Peyer's patch (tissue), 4 donors: ENCODE measurements at regions not wholly inside any gene's neighbourhood (a gene's known extent, or its start where the extent isn't known, plus 50 kb on each side); places are given as distances from the start of the nearest gene placed in this dataset.

Experiments used
- DNase-seq, 3 donors: peaks; one replicate each; pipeline ENCODE4 v3.0.0-alpha.2; 2017 to 2019
- H3K27ac ChIP-seq, 4 donors: fragments of 200-600 bp; sonication (generic); one replicate each; pipeline ENCODE4 v1.5.1; 2016 to 2019
- H3K27me3 ChIP-seq, 2 donors: fragments of 200-600 bp; sonication (generic); one replicate each; pipeline ENCODE4 v1.5.1; 2019
- H3K36me3 ChIP-seq, 3 donors: fragments of 200-600 bp; sonication (generic); one replicate each; pipeline ENCODE4 v1.5.1; 2016 to 2019
- H3K4me1 ChIP-seq, 4 donors: fragments of 200-600 bp; sonication (generic); one replicate each; pipeline ENCODE4 v1.5.1; 2016 to 2019
- H3K4me3 ChIP-seq, 4 donors: fragments of 200-600 bp; sonication (generic); 1 replicate in 3 of 4; 2 replicates in 1 of 4; pipeline ENCODE4 v1.5.1; 2016 to 2019; ENCODE audit warnings: mild to moderate bottlenecking in 1 of 4
- H3K9me3 ChIP-seq, 4 donors: fragments of 200-600 bp; sonication (generic); one replicate each; pipeline ENCODE4 v1.5.1; 2016 to 2019; ENCODE audit warnings: mild to moderate bottlenecking in 1 of 4
- POLR2A ChIP-seq, 2 donors: fragments of 450-650 bp; IDR thresholded peaks; one replicate each; pipeline ENCODE4 v1.5.1; 2017; ENCODE audit warnings: antibody characterized with exemption in 2 of 2, mild to moderate bottlenecking in 2 of 2, moderate library complexity in 2 of 2
- TF ChIP-seq, protein P1 (sequence below), 6 experiments: fragments of 450-650 bp in 4 of 6; fragments of 200-600 bp in 2 of 6; sonication (generic) in 1 of 6; IDR thresholded peaks; one replicate each; pipeline ENCODE4 v1.5.1; 2017 to 2019; ENCODE audit warnings: antibody characterized with exemption in 6 of 6, mild to moderate bottlenecking in 3 of 6, moderate library complexity in 1 of 6

DNA sequence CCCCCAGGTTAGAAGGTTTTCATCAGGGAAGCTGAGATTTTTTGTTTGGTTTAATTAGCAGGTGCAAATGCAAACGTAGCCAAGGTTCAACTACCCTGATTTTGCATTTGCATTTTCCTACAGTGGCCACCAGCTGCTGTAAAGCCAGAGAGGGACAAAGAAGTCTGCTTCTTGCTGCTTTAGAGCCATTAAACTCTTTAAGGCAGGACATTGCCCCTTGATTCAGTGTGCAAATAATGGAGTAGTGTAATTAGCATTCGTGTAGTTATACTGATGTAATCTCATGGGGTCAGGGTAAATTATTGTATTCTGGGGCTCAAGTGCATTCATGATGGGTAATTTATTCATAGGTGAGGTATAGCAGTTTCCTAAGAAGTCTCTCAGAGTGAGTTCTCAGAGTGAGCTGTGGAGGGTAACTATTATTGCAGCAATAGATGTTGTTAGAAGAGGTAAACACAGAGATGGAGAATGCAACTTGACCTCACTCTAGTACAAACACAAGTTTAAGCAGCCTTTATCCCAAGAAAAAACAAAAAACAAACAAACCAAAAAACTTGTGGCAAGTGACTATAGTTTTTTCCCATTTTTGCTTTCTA lies 526.5 kb downstream of the KIF4B start:
- no peaks in the 10 kb centered on the region for H3K27me3 ChIP-seq
- H3K9me3 ChIP-seq: no peaks in the 10 kb centered on the region
- H3K27ac ChIP-seq: no peak overlapping the region
- H3K36me3 ChIP-seq: no peaks in the 10 kb centered on the region
- no peak overlapping the region for H3K4me3 ChIP-seq
- H3K4me1 ChIP-seq: no peaks in the 10 kb centered on the region
- TF ChIP-seq, protein P1, sequence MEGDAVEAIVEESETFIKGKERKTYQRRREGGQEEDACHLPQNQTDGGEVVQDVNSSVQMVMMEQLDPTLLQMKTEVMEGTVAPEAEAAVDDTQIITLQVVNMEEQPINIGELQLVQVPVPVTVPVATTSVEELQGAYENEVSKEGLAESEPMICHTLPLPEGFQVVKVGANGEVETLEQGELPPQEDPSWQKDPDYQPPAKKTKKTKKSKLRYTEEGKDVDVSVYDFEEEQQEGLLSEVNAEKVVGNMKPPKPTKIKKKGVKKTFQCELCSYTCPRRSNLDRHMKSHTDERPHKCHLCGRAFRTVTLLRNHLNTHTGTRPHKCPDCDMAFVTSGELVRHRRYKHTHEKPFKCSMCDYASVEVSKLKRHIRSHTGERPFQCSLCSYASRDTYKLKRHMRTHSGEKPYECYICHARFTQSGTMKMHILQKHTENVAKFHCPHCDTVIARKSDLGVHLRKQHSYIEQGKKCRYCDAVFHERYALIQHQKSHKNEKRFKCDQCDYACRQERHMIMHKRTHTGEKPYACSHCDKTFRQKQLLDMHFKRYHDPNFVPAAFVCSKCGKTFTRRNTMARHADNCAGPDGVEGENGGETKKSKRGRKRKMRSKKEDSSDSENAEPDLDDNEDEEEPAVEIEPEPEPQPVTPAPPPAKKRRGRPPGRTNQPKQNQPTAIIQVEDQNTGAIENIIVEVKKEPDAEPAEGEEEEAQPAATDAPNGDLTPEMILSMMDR (IDR thresholded peaks at IDR 0.05): no peak
- no peak for TF ChIP-seq POLR2A (IDR thresholded peaks at IDR 0.05)
- DNase-seq: no peak

DNA sequence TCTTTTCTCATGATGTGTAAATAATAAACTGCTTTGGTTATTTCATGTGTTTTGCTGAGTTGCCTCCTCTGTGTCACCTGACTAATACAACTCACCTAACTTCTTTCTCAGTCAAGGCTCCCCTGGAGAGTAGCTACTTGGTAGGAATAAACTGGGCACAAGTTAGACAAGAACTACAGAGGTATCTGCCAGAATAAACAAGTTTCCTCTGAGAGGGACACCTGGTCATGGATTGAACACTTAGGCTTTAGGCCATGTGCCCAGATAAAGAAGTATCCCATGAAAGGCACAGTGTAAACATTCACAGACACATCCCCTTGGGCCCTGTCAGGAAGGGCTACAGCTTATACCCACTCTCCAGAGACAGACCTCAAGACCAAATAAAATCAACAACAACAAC lies 532.5 kb downstream of the KIF4B start:
- H3K4me1 ChIP-seq: no peaks in the 10 kb centered on the region
- TF ChIP-seq, protein P1 (IDR thresholded peaks at IDR 0.05): no peak
- no peak for TF ChIP-seq POLR2A (IDR thresholded peaks at IDR 0.05)
- H3K27ac ChIP-seq: no peak overlapping the region
- H3K9me3 ChIP-seq: no peaks in the 10 kb centered on the region
- H3K27me3 ChIP-seq: no peaks in the 10 kb centered on the region
- H3K36me3 ChIP-seq: no peaks in the 10 kb centered on the region
- DNase-seq: no peak
- no peak overlapping the region for H3K4me3 ChIP-seq

DNA sequence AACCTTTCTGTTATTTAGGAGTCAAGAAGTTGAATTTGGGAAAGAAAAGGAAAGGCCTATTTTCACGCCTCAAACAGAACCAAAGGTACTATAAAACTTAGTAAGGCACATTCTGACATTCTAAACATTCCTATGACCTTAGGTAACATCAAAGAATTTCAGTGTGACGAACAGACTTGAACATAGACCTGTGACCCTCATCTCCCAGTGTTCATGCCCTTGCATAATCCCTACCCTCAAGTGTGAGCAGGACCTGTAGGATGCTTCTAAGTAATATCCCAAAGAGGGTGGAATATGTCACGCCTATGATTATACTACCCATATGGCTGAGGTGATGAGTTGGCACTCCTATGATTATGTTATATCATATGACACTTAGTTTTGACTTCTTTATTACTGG lies 540.9 kb downstream of the KIF4B start:
- no peak overlapping the region for H3K4me3 ChIP-seq
- no peaks in the 10 kb centered on the region for H3K9me3 ChIP-seq
- no peak for TF ChIP-seq POLR2A (IDR thresholded peaks at IDR 0.05)
- TF ChIP-seq, protein P1 (IDR thresholded peaks at IDR 0.05): no peak
- no peak overlapping the region for H3K27ac ChIP-seq
- no peaks in the 10 kb centered on the region for H3K27me3 ChIP-seq
- no peaks in the 10 kb centered on the region for H3K4me1 ChIP-seq
- DNase-seq: no peak
- no peaks in the 10 kb centered on the region for H3K36me3 ChIP-seq

DNA sequence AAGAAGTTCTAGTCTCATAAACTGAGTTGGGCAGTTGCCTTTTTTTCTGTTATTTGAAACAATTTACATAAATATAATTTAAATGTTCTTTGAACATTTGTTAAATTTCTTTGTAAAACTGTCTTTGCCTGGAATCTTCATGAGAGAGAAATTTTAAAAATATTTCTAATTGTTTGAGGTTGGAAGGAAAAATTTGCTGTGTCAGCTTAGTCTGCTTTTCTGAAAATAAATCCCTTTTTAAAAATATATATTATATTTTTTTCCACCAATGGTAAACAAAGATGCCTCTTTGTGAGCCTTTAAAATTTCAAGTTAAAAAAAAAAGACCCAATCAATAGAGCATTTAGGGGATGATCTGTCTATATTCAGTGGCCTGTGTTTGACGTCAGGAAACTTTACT lies 542.7 kb downstream of the KIF4B start:
- Histone ChIP-seq H3K4me1 (no peaks in the 10 kb centered on the region), H3K36me3 (no peaks in the 10 kb centered on the region), H3K27ac (no peak overlapping the region), H3K4me3 (no peak overlapping the region), H3K9me3 (no peaks in the 10 kb centered on the region), H3K27me3 (no peaks in the 10 kb centered on the region)
- TF ChIP-seq POLR2A (IDR thresholded peaks at IDR 0.05): no peak
- TF ChIP-seq, protein P1 (IDR thresholded peaks at IDR 0.05): no peak
- no peak for DNase-seq

DNA sequence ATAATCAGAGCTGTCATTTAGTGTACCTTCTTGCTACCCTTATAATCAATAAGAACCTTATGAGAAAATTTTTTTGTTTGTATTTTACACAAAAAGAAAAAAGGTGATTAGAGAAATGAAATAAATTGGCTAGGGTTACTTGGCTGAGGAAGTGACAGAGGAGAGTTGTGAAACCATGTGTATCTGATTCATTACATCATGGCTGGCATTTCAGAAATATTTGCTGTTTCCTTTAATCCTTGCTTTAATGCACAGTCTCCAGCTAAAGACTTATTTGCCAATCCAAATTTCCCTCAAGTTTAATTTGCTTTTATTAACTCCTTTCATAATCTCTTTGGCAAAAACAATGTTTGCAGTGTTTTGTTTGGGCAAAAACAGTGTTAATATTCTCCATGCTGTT lies 543.1 kb downstream of the KIF4B start:
- TF ChIP-seq, protein P1 (IDR thresholded peaks at IDR 0.05): no peak
- no peak for TF ChIP-seq POLR2A (IDR thresholded peaks at IDR 0.05)
- no peak overlapping the region for H3K27ac ChIP-seq
- no peaks in the 10 kb centered on the region for H3K9me3 ChIP-seq
- no peaks in the 10 kb centered on the region for H3K4me1 ChIP-seq
- H3K4me3 ChIP-seq: no peak overlapping the region
- DNase-seq: no peak
- H3K36me3 ChIP-seq: no peaks in the 10 kb centered on the region
- no peaks in the 10 kb centered on the region for H3K27me3 ChIP-seq

DNA sequence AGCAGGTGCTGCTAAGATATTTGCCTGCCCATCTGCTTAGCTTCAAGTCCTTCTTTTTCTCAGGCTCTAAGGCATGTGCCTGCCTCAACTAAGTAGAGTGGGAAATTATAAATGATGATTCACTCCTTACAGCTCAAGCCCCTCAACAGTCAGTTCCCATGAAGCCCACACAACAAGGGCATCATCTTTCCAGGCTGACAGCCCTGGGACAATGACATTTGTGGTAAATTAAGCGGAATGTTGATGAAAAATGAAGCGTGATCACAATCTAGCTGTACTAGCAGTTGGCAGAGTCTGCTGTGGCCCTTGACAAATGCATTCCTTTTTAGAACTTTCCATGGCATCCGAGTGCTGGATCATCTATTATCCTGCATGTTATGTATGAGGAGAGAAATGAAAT lies 548.6 kb downstream of the KIF4B start:
- Histone ChIP-seq H3K27ac (no peak overlapping the region), H3K36me3 (no peaks in the 10 kb centered on the region), H3K4me1 (no peaks in the 10 kb centered on the region), H3K27me3 (no peaks in the 10 kb centered on the region), H3K9me3 (no peaks in the 10 kb centered on the region), H3K4me3 (no peak overlapping the region)
- TF ChIP-seq POLR2A (IDR thresholded peaks at IDR 0.05): no peak
- TF ChIP-seq, protein P1 (IDR thresholded peaks at IDR 0.05): no peak
- no peak for DNase-seq
